Neural cell (in vitro differentiated cells): ENCODE measurements at regions not wholly inside any gene's neighbourhood (a gene's known extent, or its start where the extent isn't known, plus 50 kb on each side); places are given as distances from the start of the nearest gene placed in this dataset.
A peak's percentile ranks its signal among the peaks of the same experiment; 100 is the strongest.

Source experiments
- H2AFZ ChIP-seq: fragments of 200-600, 300-800 bp; sonication (generic), shearing (Covaris generic); 2 replicates; pipeline ENCODE4 v1.6.0; 2014; ENCODE audit warnings: low read depth, mild to moderate bottlenecking, antibody characterized with exemption, low read length, moderate library complexity
- H3F3A ChIP-seq: fragments of 200-600 bp; shearing (Covaris generic); 2 replicates; pipeline ENCODE4 v1.6.1; 2016; ENCODE audit warnings: mild to moderate bottlenecking, moderate library complexity, mixed read lengths, antibody characterized with exemption, low read length; ENCODE audit not compliant: insufficient read depth, poor library complexity, severe bottlenecking
- H3K27ac ChIP-seq: fragments of 200-600, 300-800 bp; sonication (generic), shearing (Covaris generic); 2 replicates; pipeline ENCODE4 v1.5.1; 2014; ENCODE audit warnings: mild to moderate bottlenecking, low read length, moderate library complexity
- H3K27me3 ChIP-seq: fragments of 300-800, 200-600 bp; sonication (generic), shearing (Covaris generic); 2 replicates; pipeline ENCODE4 v1.6.0; 2014; ENCODE audit warnings: mild to moderate bottlenecking, low read depth, low read length, moderate library complexity; ENCODE audit not compliant: insufficient read depth
- H3K36me3 ChIP-seq: fragments of 300-800, 200-600 bp; sonication (generic), shearing (Covaris generic); 2 replicates; pipeline ENCODE4 v1.5.1; 2014; ENCODE audit warnings: mild to moderate bottlenecking, antibody characterized with exemption, low read length, moderate library complexity; ENCODE audit not compliant: insufficient read depth
- H3K4me2 ChIP-seq: fragments of 300-800, 200-600 bp; sonication (generic), shearing (Covaris generic); 2 replicates; pipeline ENCODE4 v1.6.0; 2014; ENCODE audit warnings: mild to moderate bottlenecking, low read length
- H3K4me3 ChIP-seq: fragments of 300-800, 200-600 bp; sonication (generic), shearing (Covaris generic); 2 replicates; pipeline ENCODE4 v1.5.1; 2014; ENCODE audit warnings: mild to moderate bottlenecking, low read length, moderate library complexity
- H3K79me2 ChIP-seq: fragments of 200-600 bp; shearing (Covaris generic); replicated peaks from 2 replicates; pipeline ENCODE4 v1.6.0; 2014; ENCODE audit warnings: mild to moderate bottlenecking, low read length, moderate library complexity; ENCODE audit not compliant: insufficient read depth
- H3K9ac ChIP-seq: fragments of 300-800, 200-600 bp; sonication (generic), shearing (Covaris generic); 2 replicates; pipeline ENCODE4 v1.6.1; 2016; ENCODE audit warnings: mild to moderate bottlenecking, low read length, mixed read lengths
- H3K9me2 ChIP-seq: fragments of 200-600 bp; shearing (Covaris generic); 2 replicates; pipeline ENCODE4 v1.6.1; 2016; ENCODE audit warnings: mild to moderate bottlenecking, low read length, mixed read lengths; ENCODE audit not compliant: insufficient read depth
- H3K9me3 ChIP-seq: fragments of 200-600, 300-800 bp; sonication (generic), shearing (Covaris generic); 2 replicates; pipeline ENCODE4 v1.6.1; 2016; ENCODE audit warnings: mild to moderate bottlenecking, mixed run types, low read length, moderate library complexity, mixed read lengths
- H4K20me1 ChIP-seq: fragments of 200-600 bp; shearing (Covaris generic); 2 replicates; pipeline ENCODE4 v1.6.1; 2016; ENCODE audit warnings: mild to moderate bottlenecking, mixed run types; ENCODE audit not compliant: insufficient read depth
- EP300 ChIP-seq: fragments of 450-650 bp; conservative IDR thresholded peaks from 2 replicates; pipeline ENCODE4 v1.6.1; 2014; ENCODE audit warnings: antibody characterized with exemption, mild to moderate bottlenecking, moderate library complexity; ENCODE audit not compliant: poor library complexity, severe bottlenecking
- EZH2 ChIP-seq: fragments of 200-600, 300-800 bp; shearing (Covaris generic), sonication (generic); IDR thresholded peaks from 2 replicates; pipeline ENCODE4 v1.6.1; 2014; ENCODE audit warnings: antibody characterized with exemption, low read length, borderline replicate concordance, mild to moderate bottlenecking; ENCODE audit not compliant: insufficient read depth, poor library complexity, severe bottlenecking
- MXI1 ChIP-seq: fragments of 450-650 bp; conservative IDR thresholded peaks from 2 replicates; pipeline ENCODE4 v1.6.1; 2014; ENCODE audit warnings: antibody characterized with exemption, mild to moderate bottlenecking; ENCODE audit not compliant: poor library complexity, severe bottlenecking
- POLR2AphosphoS5 ChIP-seq: IDR thresholded peaks from 2 replicates; pipeline ENCODE4 v1.6.1; 2012
- RAD21 ChIP-seq: fragments of 450-650 bp; conservative IDR thresholded peaks from 2 replicates; pipeline ENCODE4 v1.6.1; 2014; ENCODE audit warnings: antibody characterized with exemption, mild to moderate bottlenecking, moderate library complexity
- SMC3 ChIP-seq: fragments of 450-650 bp; conservative IDR thresholded peaks from 2 replicates; pipeline ENCODE4 v1.6.1; 2014; ENCODE audit warnings: antibody characterized with exemption, mild to moderate bottlenecking, moderate library complexity; ENCODE audit not compliant: poor library complexity
- TAF1 ChIP-seq: IDR thresholded peaks from 2 replicates; pipeline ENCODE4 v1.6.1; 2012; ENCODE audit warnings: low read depth
- TF ChIP-seq, protein P1 (sequence below): IDR thresholded peaks from 2 replicates; pipeline ENCODE4 v1.6.1; 2012; ENCODE audit warnings: borderline replicate concordance
- TF ChIP-seq, protein P2 (sequence below): fragments of 450-650 bp; IDR thresholded peaks from 2 replicates; pipeline ENCODE4 v1.5.1; 2014; ENCODE audit warnings: antibody characterized with exemption, mild to moderate bottlenecking, moderate library complexity; ENCODE audit not compliant: poor library complexity, severe bottlenecking

DNA sequence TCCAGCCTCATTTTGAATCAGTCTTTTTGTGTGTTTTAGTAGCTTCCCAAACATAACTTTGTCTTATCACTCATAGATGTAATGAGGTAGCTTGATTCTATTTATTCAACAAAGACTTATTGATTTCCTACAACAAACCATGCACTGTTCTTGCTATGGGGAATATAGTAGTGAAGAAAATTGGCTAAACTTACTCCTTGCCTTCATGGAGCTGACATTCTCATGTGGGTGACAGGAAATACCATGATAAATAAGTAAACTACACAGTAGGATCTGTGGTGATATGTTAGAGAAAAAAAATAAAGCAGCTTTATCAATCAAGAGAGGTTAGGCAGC is 255.7 kb upstream of the TNC start:
- Histone ChIP-seq H3K79me2 (no peaks in the 10 kb centered on the region), H2AFZ (no peak overlapping the region), H3K4me3 (no peak overlapping the region), H3K27ac (no peak overlapping the region), H3K27me3 (no peaks in the 10 kb centered on the region), H4K20me1 (no peaks in the 10 kb centered on the region), H3K9me3 (no peaks in the 10 kb centered on the region), H3K9me2 (no peaks in the 10 kb centered on the region), H3K9ac (no peak overlapping the region), H3K36me3 (no peaks in the 10 kb centered on the region), H3K4me2 (no peak overlapping the region), H3F3A (no peaks in the 10 kb centered on the region)
- TF ChIP-seq EP300, result no peak
- no peak for TF ChIP-seq MXI1
- no peak for TF ChIP-seq POLR2AphosphoS5
- no peak for TF ChIP-seq TAF1
- TF ChIP-seq, protein P1, sequence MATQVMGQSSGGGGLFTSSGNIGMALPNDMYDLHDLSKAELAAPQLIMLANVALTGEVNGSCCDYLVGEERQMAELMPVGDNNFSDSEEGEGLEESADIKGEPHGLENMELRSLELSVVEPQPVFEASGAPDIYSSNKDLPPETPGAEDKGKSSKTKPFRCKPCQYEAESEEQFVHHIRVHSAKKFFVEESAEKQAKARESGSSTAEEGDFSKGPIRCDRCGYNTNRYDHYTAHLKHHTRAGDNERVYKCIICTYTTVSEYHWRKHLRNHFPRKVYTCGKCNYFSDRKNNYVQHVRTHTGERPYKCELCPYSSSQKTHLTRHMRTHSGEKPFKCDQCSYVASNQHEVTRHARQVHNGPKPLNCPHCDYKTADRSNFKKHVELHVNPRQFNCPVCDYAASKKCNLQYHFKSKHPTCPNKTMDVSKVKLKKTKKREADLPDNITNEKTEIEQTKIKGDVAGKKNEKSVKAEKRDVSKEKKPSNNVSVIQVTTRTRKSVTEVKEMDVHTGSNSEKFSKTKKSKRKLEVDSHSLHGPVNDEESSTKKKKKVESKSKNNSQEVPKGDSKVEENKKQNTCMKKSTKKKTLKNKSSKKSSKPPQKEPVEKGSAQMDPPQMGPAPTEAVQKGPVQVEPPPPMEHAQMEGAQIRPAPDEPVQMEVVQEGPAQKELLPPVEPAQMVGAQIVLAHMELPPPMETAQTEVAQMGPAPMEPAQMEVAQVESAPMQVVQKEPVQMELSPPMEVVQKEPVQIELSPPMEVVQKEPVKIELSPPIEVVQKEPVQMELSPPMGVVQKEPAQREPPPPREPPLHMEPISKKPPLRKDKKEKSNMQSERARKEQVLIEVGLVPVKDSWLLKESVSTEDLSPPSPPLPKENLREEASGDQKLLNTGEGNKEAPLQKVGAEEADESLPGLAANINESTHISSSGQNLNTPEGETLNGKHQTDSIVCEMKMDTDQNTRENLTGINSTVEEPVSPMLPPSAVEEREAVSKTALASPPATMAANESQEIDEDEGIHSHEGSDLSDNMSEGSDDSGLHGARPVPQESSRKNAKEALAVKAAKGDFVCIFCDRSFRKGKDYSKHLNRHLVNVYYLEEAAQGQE, result no peak

DNA sequence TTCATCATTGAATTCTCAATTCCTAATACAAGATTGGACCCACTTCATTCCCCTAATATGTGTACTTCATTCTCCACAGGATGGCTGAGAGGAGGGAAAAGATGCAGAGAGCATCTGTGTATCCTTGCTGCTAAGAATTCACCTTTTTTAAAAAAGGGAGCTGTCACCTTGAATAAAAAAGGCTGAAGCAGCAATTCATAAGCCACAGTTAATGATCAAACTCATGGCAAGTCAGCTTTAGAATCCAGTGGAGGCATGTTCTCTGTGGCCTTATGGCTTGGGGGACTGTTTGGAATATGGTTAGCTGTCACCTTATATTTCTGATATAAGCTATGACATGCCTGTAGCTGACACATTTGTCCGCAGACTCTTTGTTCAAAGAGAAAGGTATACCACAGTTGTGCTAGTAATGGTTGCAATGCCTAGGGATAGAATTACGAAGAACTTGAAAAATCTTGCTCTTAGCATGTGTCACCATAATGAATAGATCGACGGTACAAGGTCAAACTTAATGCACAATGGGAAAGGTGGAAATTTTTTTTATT is 256.8 kb upstream of the TNC start:
- H3F3A ChIP-seq, result no peaks in the 10 kb centered on the region
- H3K4me2 ChIP-seq, result no peak overlapping the region
- no peaks in the 10 kb centered on the region for H3K9me3 ChIP-seq
- no peaks in the 10 kb centered on the region for H4K20me1 ChIP-seq
- H3K9me2 ChIP-seq, result no peaks in the 10 kb centered on the region
- no peaks in the 10 kb centered on the region for H3K36me3 ChIP-seq
- H3K27me3 ChIP-seq, result no peaks in the 10 kb centered on the region
- H3K79me2 ChIP-seq, result no peaks in the 10 kb centered on the region
- H3K4me3 ChIP-seq, result no peak overlapping the region
- TF ChIP-seq EP300 (peak; percentile 50), TAF1 (no peak), RAD21 (no peak), MXI1 (no peak), SMC3 (no peak), POLR2AphosphoS5 (peak; percentile 14), EZH2 (no peak)
- TF ChIP-seq, protein P2, sequence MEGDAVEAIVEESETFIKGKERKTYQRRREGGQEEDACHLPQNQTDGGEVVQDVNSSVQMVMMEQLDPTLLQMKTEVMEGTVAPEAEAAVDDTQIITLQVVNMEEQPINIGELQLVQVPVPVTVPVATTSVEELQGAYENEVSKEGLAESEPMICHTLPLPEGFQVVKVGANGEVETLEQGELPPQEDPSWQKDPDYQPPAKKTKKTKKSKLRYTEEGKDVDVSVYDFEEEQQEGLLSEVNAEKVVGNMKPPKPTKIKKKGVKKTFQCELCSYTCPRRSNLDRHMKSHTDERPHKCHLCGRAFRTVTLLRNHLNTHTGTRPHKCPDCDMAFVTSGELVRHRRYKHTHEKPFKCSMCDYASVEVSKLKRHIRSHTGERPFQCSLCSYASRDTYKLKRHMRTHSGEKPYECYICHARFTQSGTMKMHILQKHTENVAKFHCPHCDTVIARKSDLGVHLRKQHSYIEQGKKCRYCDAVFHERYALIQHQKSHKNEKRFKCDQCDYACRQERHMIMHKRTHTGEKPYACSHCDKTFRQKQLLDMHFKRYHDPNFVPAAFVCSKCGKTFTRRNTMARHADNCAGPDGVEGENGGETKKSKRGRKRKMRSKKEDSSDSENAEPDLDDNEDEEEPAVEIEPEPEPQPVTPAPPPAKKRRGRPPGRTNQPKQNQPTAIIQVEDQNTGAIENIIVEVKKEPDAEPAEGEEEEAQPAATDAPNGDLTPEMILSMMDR, result no peak
- TF ChIP-seq, protein P1, result no peak
- no peak overlapping the region for H3K27ac ChIP-seq
- no peak overlapping the region for H3K9ac ChIP-seq
- H2AFZ ChIP-seq, result no peak overlapping the region
